ENCODE measurements at regions not wholly inside any gene's neighbourhood (a gene's known extent, or its start where the extent isn't known, plus 50 kb on each side); places are given as distances from the start of the nearest gene placed in this dataset.
"Not testable (repeated sequence)": the region's sequence is repeated elsewhere in the genome, so short reads cannot be mapped to it uniquely, and the experiment has no call there.

DNA sequence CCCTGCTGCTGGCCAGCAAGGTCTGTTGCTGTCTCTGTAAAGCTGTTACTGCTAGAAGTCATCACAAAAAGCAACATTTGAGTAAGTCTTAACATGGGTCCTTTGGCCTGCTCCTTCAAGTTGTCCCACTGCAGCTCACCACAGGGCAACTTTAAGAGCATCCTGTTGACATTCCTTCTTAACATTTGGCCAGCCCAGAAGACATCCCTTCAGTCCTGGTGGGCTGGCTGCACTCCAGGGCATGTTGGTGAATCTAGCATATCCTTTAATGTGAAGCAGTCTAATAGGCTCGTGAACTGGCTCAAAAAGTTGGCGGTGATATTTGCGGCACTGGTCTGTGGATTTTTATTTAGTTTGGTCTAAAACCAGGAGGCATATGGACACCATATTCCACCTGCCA, 92.2 kb upstream of the MAML3 start:
- no peak for DNase-seq (ENCODE audit: low spot score)

DNA sequence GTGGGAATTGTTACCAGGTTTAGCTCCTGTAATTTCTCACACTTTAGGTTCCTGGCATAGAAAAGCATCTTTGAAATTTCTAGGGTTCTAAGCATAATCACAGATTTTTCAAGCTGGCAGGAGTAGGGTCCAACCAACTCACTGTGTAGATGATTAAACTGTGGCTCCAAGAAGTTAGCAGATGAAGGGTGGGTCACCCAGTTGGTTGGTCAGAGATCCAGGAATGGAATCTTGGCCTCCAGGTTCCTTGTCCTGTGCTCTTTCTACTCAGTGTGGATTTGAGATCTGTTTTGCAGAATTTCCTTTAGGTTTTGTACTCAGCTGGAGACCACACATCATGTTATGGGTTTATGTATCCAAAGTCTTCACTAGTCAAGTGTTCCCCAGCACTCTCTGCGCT, 90.3 kb upstream of the MAML3 start:
- DNase-seq (ENCODE audit: low spot score): no peak

DNA sequence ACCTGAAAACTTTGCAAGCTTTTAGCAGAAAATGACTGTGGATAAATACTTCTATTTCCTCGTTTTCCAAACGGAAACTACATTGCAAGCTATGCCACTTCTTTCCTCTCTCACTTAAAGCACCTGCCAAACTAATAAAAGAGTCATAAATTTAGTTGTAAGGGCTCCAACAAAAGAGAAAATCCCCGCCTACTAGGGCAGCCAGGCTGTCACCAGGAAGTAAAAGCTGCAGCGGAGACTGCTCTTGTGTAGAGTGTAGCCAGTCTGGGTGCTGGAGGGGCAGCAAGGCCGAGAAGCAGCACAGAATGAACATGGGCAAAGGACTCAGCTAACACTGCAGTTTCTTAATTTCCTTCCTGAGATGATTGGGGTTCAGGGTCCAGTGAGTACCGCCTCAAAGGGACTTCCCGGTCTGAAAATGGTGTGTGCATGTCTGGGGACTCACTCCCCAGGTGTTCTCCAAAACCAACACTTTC, 89.3 kb upstream of the MAML3 start:
- peak; percentile 39 for DNase-seq (ENCODE audit: low spot score)

DNA sequence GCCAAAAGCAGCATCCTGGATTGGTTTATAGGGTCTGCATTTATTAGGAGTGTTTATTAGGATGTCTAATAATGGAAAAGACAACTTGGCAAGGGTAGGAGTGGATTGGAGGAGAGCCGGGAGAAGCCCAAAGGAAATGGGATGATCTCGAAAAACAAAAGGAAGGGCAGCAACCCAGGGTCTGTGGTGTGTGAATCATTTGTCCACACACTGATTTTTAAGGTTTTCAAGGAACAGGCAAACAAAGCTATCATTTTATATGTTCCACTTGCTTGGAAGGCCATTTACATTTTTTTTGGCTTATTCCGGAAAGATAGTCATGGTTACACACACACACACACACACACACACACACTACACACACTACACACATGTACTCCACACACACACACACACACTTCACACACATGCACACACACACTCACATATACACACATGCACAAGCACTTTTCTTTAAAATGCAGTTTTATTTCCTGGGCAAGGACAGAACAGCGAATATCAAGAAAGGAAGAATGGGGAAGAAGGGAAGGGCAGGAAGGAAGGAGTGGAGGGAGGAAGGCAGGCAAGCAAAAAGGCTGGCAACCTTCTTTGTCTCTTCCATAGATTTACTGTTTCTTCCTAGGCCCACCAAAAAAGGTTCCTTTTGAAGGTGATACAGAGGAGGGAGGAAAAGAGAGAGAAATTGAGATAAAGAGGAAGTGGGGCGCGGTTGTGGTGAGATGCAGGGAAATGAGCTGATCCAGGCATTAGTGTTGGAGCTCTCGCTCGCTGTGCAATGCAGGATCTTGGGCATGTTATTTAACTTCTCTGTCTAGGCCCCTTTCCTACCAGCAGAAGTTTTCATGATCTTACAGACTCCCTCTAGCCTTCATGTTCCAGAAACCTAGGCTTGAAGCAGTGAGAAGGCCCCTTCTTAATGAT, 88.6 kb upstream of the MAML3 start:
- DNase-seq (ENCODE audit: low spot score): no peak

DNA sequence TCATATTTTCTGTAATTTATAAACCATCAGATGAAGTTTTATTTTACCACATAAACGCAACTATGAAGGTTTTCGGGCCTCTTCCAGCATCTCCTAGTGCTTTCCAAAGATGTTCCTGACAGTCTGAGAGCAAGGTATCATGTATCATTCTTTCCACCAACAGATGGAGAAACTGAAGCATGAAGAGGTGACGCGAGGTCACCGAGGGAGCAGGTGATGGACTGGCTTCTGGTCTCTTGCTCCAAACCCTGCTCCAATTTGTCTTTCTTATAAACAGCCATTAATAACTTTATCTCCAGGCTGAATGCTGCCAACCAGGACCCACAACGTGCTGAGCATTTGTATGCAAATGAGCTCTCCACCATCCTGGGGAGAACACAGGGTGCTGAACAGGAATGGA, 86.3 kb upstream of the MAML3 start:
- no peak for DNase-seq (ENCODE audit: low spot score)

DNA sequence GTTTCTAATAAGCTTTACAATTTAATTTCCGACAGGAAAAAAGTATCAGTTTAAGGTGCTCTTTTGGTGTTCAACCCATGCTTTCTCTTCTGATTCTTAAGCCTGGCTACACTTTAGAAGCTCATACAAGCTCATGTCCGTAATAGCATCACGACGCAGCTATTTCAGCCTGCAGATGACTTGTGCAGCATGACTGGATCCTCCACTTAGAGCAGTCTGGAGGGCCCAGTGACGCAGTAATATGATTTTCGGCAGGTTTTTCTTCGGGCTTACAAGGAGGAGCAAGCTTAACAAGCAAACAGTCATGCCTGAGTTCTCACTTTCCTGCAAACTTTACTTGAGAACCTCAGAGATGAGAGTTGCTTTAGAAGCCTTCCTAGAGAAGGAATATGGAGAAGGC, 85.3 kb upstream of the MAML3 start:
- DNase-seq (ENCODE audit: low spot score): no peak

DNA sequence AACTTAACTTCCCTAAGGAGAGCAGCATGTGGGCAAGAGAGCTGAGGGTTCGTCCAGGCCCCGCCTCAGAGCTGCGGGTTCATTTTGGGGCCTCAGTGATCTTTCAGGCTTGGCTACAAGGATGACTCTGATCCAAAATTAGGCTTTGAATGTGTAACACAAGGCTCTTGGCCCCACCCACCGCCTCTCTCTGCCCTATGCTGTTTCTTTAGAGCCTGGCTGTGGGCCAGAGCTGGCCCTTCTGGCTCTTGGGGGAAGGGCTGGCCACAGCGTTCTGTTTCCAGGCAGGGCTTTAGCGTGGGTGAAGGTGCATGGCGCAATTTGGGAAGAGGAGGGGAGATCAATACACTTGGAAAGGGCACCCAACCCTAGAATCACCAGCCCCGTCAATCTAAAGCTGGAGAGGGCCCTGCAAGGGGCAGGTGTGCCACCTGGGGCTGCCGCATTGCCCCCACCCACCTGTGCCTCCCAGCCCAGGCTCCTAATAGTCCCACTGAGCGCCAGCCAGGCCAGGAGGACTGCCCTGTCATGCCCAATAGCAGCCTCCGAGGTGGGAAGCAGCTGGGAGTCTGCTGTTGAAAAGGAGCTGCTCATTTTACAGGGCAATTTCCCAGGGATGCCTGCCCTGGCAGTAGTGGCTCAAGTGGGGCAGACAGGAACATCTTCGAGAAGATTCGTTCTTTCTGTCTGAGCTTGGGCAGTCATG, 84.5 kb upstream of the MAML3 start:
- no peak for DNase-seq (ENCODE audit: low spot score)

DNA sequence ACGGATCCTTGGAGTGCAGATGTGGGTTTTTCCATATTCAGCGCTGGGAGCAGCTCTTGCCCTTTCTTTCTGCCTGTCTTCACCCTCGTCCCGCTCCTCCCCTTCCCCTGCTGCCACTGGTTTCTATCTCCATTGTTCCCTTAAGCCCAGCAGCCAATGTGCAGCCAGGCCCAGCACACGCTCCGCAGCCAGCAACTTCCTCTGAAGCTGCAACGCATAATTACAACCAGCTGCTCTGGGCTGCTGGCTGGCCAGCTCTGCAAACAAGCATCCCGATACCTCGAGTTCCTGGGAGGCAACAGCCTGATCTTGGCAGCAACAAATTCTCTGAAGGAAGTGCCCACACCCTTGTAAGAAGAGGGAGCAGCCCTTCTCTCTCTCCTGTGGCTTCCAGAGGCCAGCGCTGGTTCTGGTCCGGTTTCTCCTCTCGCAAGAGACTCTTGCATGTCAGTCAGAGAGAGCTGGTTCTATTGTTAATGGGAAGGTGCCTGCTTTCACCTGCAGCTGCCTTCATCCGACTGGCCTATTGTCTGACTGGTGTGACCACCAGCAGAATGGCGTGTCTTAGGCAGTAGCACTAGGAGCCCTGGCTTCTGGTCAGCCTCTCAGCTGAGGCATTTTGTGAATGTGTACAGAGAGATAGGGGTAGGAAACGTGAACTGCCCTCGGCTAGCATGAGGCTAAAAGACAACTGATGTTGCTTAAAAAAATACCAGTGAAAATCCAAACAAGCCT, 83.8 kb upstream of the MAML3 start:
- no peak for DNase-seq (ENCODE audit: low spot score)

DNA sequence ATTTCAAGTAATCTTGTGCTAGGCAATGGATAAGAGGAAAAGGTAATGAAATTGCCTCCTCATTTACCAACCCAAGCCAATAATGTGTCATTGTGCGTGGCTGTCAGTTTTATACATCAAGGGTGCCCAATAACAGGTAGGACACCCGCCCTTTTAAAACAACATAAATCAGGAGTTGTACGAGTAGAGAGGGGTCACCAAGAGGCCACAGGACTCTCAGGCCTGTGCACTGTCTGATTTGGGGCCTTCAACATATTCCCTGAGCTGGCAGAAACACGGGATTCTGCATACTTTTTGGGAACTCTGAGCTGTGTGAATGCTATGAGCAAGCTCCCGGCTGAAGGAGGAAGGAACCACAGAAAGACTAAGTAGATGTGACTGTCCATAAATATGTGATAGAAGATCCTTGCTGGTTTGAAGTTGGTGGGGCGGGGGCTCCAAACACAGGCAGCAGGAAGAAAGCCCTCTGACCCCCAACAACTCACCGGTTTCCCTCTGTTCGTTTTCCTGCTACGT, 82.7 kb upstream of the MAML3 start:
- no peak for DNase-seq (ENCODE audit: low spot score)

DNA sequence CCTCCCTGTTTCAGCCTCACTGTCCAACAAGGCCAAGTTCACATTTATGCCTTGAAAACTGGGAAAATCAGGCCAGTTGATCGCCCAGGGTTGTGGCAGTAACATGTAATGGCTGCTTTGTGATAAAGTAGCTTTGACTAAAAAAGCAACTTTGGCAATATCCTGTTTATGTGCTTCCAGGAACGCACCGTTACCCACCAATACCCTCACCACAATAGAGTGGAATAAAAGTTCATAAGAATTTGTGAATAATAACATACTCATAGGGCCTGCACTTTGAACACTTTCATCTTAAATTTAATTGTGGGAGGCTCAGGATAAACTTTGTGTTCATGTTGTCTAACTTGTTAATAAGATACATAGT, 80.7 kb upstream of the MAML3 start:
- DNase-seq (ENCODE audit: low spot score): no peak

DNA sequence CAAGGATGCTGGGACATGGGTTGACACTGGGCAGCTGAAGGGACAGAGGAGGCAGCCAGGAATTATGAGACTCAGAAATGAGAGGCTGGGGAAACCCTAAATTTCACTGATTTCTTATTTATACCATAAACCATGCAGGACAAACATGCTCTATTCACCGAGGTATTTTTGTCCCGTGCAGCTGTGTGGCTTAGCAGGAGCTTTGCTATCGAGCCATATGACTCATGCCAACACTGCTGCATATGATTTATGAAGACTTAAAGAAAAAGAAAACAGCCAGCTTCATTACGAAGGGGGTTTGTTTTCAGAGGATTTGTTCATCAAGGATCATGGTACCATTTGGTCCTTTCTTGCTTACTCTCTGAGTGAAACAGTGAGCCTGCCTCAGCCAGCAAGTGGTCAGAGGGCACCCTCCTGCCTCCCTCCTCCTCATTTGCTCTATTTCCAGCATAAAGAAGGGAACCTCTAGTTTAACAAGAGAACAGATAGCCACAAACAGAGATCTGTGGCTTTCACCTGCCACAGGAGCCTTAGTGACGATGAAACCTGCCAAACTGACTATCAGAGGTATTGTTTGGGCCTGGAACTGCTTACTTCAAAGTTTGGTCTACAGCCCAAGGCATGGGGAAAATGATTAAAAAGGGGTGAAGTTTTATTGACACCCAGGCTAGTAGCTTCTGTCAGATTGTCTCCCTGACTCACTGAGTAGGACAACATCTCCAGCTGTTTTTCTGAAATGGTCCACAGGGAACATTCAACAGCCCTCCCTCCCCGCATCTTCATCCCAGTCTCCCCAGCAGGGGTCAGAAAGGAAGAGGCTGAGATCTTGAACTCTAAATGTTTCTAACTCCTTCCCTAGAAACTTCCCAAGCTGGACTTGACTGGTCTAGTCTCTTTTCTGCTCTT, 80.1 kb upstream of the MAML3 start:
- no peak for DNase-seq (ENCODE audit: low spot score)

DNA sequence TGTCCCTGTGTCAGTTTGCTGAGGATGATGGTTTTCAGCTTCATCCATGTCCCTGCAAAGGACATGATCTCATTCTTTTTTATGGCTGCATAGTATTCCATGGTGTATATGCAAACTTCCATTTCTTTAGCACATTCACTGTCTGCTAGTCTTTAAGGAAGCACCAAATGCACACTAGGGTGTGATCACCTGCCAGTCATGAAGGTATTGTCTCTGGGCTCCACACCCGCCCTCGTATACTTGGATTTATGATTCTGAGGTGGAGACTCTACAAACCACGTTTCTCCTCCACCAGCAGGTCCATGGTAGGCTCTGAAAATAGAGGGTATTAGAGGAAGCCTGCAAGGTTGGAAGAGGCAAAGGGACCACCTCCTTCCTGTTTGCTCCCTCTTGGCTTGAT, 75.9 kb upstream of the MAML3 start:
- no peak for DNase-seq (ENCODE audit: low spot score)

DNA sequence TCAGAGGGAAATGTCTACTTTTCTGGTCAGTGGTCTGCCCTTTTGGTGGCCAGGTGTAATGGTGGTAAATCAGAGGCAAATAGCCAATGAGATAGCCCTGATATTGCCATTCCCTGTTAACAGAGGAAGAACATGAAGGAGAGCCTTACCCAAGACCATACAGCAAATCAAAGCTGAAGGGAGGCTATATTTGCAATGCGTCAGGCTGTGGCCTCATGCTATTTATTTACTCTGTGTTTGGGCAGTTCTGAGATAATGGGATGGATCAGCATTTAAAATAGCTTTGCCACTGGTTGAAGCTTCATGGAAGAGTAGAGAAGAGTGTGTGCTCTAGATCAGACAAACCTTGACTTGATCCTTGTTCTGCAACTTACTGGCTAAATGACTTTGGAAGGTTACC, 73.3 kb upstream of the MAML3 start:
- DNase-seq (ENCODE audit: low spot score): peak; percentile 45

DNA sequence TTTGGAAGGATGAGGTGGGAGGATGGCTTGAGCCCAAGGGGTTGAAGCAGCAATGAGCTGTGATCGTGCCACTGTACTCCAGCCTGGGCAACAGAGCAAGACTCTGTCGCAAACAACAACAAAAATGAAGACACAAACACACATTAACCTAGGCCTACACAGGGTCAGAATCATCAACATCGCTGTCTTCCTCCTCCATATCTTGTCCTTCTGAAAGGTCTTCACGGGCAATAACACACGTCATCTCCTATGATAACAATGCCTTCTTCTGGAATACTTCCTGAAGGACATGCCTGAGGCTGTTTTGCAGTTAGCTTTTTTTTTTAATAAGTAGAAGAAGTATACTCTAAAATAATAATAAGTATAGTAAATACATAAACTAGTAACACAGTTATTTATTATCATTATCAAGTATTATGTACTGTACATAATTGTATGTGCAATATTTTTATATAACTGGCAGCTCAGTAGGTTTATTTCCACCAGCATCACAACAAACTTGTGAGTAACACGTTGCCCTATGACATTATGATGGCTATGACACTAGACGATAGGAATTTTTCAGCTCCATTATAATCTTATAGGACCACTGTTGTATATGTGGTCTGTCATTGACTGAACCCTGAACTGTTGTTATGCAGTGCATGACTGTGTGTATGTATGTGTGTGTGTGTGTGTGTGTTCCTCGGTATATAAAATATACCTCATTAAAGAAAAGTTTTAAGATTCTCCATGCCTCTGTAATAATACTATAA, 69.2 kb upstream of the MAML3 start:
- DNase-seq (ENCODE audit: low spot score): no peak

DNA sequence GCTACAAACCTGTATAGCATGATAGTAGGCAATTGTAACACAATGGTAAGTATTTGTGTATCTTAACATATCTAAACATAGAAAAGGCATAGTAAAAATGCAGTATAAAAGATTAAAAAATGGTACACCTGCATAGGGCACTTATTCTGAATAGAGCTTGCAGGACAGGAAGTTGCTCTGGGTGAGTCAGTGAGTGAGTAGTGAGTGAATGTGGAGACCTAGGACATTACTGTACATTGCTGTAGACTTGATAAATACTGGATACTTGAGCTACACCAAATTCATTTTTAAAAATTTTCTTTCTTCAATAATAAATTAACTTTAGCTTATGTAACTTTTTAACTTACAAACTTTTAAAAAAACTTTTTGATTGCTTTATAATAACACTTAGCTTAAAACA, 68.2 kb upstream of the MAML3 start:
- DNase-seq (ENCODE audit: low spot score): no peak

DNA sequence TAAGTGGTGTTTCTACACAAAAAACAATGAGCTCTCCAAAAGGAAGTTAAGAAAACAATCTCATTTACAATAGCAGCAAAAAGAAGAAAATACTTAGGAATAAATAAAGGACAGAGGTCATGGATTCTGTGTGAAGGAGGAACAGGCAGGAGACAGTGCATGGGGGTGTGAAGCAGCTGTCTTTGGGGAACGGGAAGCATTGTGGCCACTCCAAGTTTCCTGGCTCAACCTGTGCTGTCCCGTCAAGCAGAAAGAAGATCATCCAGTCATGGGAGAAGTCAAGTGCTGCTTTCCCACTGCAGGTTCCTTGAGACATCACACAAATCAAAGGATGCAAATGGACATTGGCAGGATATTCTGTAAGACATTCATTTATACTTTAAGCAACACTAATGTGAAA, 66.1 kb upstream of the MAML3 start:
- no peak for DNase-seq (ENCODE audit: low spot score)

DNA sequence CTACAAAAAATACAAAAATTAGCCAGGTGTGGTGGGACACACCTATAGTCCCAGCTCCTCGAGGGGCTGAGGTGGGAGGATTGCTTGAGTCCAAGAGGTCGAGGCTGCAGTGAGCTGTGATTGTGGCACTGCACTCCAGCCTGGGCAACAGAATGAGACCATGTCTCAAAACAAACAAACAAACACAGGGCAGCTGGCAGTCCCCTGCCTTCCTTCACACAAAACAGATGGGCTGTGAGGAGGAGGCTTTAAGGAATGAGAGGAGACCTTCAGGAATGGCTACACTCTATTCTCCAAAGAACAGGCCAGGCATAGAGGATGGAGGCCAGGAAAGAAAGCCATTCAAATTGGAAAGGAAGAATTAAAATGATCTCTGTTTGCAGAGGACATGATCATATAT, 65.6 kb upstream of the MAML3 start:
- no peak for DNase-seq (ENCODE audit: low spot score)

DNA sequence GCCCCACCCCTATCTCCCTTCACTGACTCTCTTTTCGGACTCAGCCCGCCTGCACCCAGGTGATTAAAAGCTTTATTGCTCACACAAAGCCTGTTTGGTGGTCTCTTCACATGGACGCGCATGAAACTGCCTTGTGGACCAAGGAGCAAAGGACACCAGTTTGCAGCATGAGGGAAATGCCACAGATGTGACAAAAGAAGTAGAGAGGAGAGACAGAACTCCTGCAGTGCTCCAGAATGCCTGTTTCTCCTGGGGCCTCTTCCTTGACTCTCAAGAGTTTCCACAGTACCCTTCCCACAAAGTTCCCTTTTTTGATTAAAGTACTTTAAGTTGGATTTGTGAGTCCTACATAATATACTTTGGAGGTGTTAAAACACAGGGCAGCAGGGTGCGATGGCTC, 65.1 kb upstream of the MAML3 start:
- not testable (repeated sequence) for DNase-seq (ENCODE audit: low spot score)

DNA sequence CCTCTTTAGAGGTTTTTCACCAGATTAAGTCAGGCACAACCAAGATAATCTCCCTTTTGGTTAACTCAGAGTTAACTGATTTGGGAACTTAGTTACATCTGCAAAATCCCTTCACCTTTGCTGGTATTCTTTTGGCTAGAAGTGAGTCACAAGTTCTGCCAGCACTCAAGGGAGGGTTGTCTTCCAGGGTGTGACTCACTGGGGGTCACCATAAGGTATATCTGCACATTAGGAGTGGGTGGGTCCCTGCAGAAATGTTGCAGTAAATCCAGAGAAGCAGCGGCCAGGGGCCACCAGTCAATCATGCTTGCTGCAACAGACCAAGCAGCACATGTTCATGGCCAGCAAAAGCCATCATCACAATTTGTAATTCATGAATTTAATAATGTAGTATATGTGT, 59.8 kb upstream of the MAML3 start:
- DNase-seq (ENCODE audit: low spot score): no peak

DNA sequence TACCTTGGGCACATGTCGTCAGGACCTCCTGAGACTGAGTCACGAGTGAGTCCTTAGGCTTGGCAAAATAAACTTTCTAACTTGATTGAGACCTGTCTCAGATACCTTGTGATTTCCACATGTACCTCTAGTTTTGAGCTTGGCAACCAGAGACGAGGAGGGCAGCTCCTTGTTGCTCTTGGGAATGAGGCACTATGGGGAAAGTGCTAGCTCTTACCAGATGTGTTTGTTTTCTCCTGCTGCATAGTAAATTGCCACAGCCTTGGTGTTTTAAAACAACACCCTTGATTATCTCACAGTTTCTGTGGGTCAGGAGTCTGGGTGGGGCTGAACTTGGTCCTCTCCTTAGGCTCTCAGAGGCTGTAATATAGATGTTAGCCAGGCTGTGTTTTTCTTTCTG, 59.1 kb upstream of the MAML3 start:
- DNase-seq (ENCODE audit: low spot score): no peak

DNA sequence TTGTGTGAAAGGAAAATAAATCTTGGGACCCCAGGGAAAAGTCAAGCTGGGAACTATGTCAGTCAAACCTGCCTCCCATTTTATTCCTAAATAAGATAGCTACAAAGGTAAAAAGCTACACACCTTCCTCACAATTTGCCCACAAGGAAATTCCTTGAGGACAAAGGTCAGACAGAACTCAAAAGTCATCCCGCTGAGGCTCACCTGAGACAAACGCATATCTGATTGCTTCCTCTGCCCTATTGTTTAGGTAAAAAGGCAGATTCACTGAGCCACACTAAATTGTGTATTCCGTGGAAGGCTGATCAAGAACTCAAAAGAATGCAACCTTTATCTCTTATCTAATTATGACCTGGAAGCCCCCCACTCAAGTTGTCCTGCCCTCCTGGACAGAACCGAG, 58.7 kb upstream of the MAML3 start:
- DNase-seq (ENCODE audit: low spot score): no peak

All from HuH-7 (cell line).